DMS 273 (cell line): ENCODE measurements at regions not wholly inside any gene's neighbourhood (a gene's known extent, or its start where the extent isn't known, plus 50 kb on each side); places are given as distances from the start of the nearest gene placed in this dataset.
"Not testable (repeated sequence)": the region's sequence is repeated elsewhere in the genome, so short reads cannot be mapped to it uniquely, and the experiment has no call there.

Source experiments
- DNase-seq: peaks from one replicate; lab custom pipeline; 2025; ENCODE audit not compliant: unreplicated experiment; lab: John Stamatoyannopoulos, UW

GRCh38 chr4:71081192-71081591 is 87.7 kb downstream of the DCK start:
- DNase-seq = no peak

- DNase-seq = no peak
Observed at GRCh38 chr4:71093745-71094144, 100.3 kb downstream of the DCK start.

GRCh38 chr4:71094201-71094600 is 100.8 kb downstream of the DCK start:
- DNase-seq = no peak

- DNase-seq = no peak
Observed at GRCh38 chr4:71095141-71095540, 101.7 kb downstream of the DCK start.

GRCh38 chr4:71095545-71095944 is 102.1 kb downstream of the DCK start:
- DNase-seq = no peak

GRCh38 chr4:71107726-71108125 is 114.3 kb downstream of the DCK start:
- DNase-seq = no peak

GRCh38 chr4:71110499-71110898 is 117.0 kb downstream of the DCK start:
- DNase-seq = no peak

GRCh38 chr4:71111133-71111532 is 117.7 kb downstream of the DCK start:
- DNase-seq = not testable (repeated sequence)

- DNase-seq = peak; percentile 25
Observed at GRCh38 chr4:71113294-71113693, 119.8 kb downstream of the DCK start.

- no peak for DNase-seq
Observed at GRCh38 chr4:71120831-71121524, 127.5 kb downstream of the DCK start.

GRCh38 chr4:71123951-71124350 is 130.5 kb downstream of the DCK start:
- DNase-seq = no peak

GRCh38 chr4:71125137-71125536 is 131.7 kb downstream of the DCK start:
- DNase-seq = no peak

- DNase-seq = no peak
Observed at GRCh38 chr4:71126719-71127118, 133.3 kb downstream of the DCK start.

GRCh38 chr4:71130827-71131603 is 137.6 kb downstream of the DCK start:
- DNase-seq = peak; percentile 6

GRCh38 chr4:71132486-71132885 is 139.0 kb downstream of the DCK start:
- DNase-seq = no peak

- DNase-seq = no peak
Observed at GRCh38 chr4:71133491-71133890, 140.0 kb downstream of the DCK start.

GRCh38 chr4:71136071-71136470 is 142.6 kb downstream of the DCK start:
- DNase-seq = no peak

- no peak for DNase-seq
Observed at GRCh38 chr4:71138007-71138615, 144.7 kb downstream of the DCK start.

- DNase-seq = no peak
Observed at GRCh38 chr4:71140563-71140962, 147.1 kb downstream of the DCK start.

GRCh38 chr4:71141125-71141524 is 147.7 kb downstream of the DCK start:
- no peak for DNase-seq

GRCh38 chr4:71147261-71147660 is 153.8 kb downstream of the DCK start:
- DNase-seq = no peak

GRCh38 chr4:71148545-71148944 is 155.1 kb downstream of the DCK start:
- no peak for DNase-seq
